ENCODE measurements at regions not wholly inside any gene's neighbourhood (a gene's known extent, or its start where the extent isn't known, plus 50 kb on each side); places are given as distances from the start of the nearest gene placed in this dataset.

GRCh38 chr3:3278073-3278472, 98.6 kb upstream of the CRBN start:
- no peaks in the 10 kb centered on the region for H3K4me1 ChIP-seq
- H3K27me3 ChIP-seq (replicated peaks in 1 of 7), result no peaks in the 10 kb centered on the region
- intact Hi-C loops (cut with DNase I; ENCODE audit: low total_unique reads), result no loop called here
- WGBS, 5 donors, result 40 to 65% (median 55%) methylated on average over 1 of the region's 1 CpG
- DNase-seq, result no peak
- TF ChIP-seq POLR2A (IDR thresholded peaks at IDR 0.05), result no peak
- TF ChIP-seq POLR2AphosphoS5 (IDR thresholded peaks at IDR 0.05), result no peak
- TF ChIP-seq, protein P1, sequence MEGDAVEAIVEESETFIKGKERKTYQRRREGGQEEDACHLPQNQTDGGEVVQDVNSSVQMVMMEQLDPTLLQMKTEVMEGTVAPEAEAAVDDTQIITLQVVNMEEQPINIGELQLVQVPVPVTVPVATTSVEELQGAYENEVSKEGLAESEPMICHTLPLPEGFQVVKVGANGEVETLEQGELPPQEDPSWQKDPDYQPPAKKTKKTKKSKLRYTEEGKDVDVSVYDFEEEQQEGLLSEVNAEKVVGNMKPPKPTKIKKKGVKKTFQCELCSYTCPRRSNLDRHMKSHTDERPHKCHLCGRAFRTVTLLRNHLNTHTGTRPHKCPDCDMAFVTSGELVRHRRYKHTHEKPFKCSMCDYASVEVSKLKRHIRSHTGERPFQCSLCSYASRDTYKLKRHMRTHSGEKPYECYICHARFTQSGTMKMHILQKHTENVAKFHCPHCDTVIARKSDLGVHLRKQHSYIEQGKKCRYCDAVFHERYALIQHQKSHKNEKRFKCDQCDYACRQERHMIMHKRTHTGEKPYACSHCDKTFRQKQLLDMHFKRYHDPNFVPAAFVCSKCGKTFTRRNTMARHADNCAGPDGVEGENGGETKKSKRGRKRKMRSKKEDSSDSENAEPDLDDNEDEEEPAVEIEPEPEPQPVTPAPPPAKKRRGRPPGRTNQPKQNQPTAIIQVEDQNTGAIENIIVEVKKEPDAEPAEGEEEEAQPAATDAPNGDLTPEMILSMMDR (IDR thresholded peaks at IDR 0.05 in 8 of 11, conservative IDR thresholded peaks at IDR 0.05 in 3 of 11), result no peak
- H3K36me3 ChIP-seq, result no peaks in the 10 kb centered on the region
- no peaks in the 10 kb centered on the region for H3K9me3 ChIP-seq
- no peak overlapping the region for H3K27ac ChIP-seq
- no peak overlapping the region for H3K4me3 ChIP-seq

GRCh38 chr3:3276630-3277029, 97.1 kb upstream of the CRBN start:
- TF ChIP-seq, protein P1 (IDR thresholded peaks at IDR 0.05 in 8 of 11, conservative IDR thresholded peaks at IDR 0.05 in 3 of 11), result no peak
- TF ChIP-seq POLR2AphosphoS5 (IDR thresholded peaks at IDR 0.05) (no peak), POLR2A (IDR thresholded peaks at IDR 0.05) (no peak)
- H3K4me1 ChIP-seq, result no peaks in the 10 kb centered on the region
- H3K27me3 ChIP-seq (replicated peaks in 1 of 7), result no peaks in the 10 kb centered on the region
- 84 to 100% (median 88%) methylated on average over 2 of the region's 2 CpGs for WGBS, 5 donors
- no peaks in the 10 kb centered on the region for H3K9me3 ChIP-seq
- no peak overlapping the region for H3K27ac ChIP-seq
- H3K4me3 ChIP-seq, result no peak overlapping the region
- intact Hi-C loops (cut with DNase I; ENCODE audit: low total_unique reads), result no loop called here
- H3K36me3 ChIP-seq, result no peaks in the 10 kb centered on the region
- DNase-seq, result no peak

DNA sequence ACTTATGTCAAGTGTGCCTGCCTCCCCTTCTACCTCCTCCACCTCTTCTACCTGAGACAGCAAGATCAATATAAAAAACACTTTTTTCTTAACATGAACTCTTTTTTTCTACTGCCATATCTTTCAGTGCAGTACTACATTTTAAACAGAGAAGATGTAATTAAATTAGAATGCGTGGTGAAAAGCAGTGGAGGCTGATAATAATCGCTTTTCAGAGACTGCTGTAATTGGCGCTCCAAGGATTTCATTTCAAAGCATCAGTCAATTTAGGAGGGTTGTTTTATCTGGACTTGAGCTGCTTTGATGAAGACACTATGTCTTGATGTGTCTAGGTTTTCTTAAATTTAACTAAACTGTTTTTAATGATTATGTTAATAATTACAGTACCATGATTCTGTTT, 85.3 kb upstream of the CRBN start:
- TF ChIP-seq POLR2A (IDR thresholded peaks at IDR 0.05) (no peak), POLR2AphosphoS5 (IDR thresholded peaks at IDR 0.05) (no peak)
- TF ChIP-seq, protein P1 (IDR thresholded peaks at IDR 0.05 in 8 of 11, conservative IDR thresholded peaks at IDR 0.05 in 3 of 11), result no peak
- no peak overlapping the region for H3K27ac ChIP-seq
- no peaks in the 10 kb centered on the region for H3K36me3 ChIP-seq
- H3K4me3 ChIP-seq, result no peak overlapping the region
- WGBS, 5 donors, result 91 to 97% (median 95%) methylated on average over 3 of the region's 3 CpGs
- H3K4me1 ChIP-seq, result no peaks in the 10 kb centered on the region
- no peak for DNase-seq
- intact Hi-C loops (cut with DNase I; ENCODE audit: low total_unique reads), result no loop called here
- no peaks in the 10 kb centered on the region for H3K27me3 ChIP-seq (replicated peaks in 1 of 7)
- H3K9me3 ChIP-seq, result no peaks in the 10 kb centered on the region

GRCh38 chr3:3260870-3261269, 81.4 kb upstream of the CRBN start:
- TF ChIP-seq POLR2AphosphoS5 (IDR thresholded peaks at IDR 0.05) (no peak), POLR2A (IDR thresholded peaks at IDR 0.05) (no peak)
- TF ChIP-seq, protein P1 (IDR thresholded peaks at IDR 0.05 in 8 of 11, conservative IDR thresholded peaks at IDR 0.05 in 3 of 11), result no peak
- H3K4me1 ChIP-seq, result no peaks in the 10 kb centered on the region
- no peak overlapping the region for H3K27ac ChIP-seq
- no peaks in the 10 kb centered on the region for H3K36me3 ChIP-seq
- no peak overlapping the region for H3K4me3 ChIP-seq
- no peaks in the 10 kb centered on the region for H3K27me3 ChIP-seq (replicated peaks in 1 of 7)
- no peaks in the 10 kb centered on the region for H3K9me3 ChIP-seq
- no peak for DNase-seq
- intact Hi-C loops (cut with DNase I; ENCODE audit: low total_unique reads), result no loop called here
